ENCODE measurements at regions not wholly inside any gene's neighbourhood (a gene's known extent, or its start where the extent isn't known, plus 50 kb on each side); places are given as distances from the start of the nearest gene placed in this dataset.

GRCh38 chr3:20510396-20510795, 324.4 kb upstream of the SGO1 start:
- peaks cover 8% of the 10 kb centered on the region for H3K36me3 Mint-ChIP-seq (ENCODE audit: low read depth)
- peaks cover 11% of the 10 kb centered on the region for H3K9me3 Mint-ChIP-seq
- H3K27ac Mint-ChIP-seq = no peak overlapping the region

GRCh38 chr3:20503394-20504082, 317.5 kb upstream of the SGO1 start:
- intact Hi-C loops (cut with DNase I, micrococcal nuclease) = no loop called here
- POLR2A ChIA-PET = no interaction called here
- Histone ChIP-seq H3K9me3 (ENCODE audit: control insufficient read depth in 1 of 2, insufficient read depth in 1 of 2, low read length in 2 of 2) (peaks cover 4 to 5% of the 10 kb centered on the region in 2 experiments), H3K27ac (ENCODE audit: low read depth in 1 of 2, low read length in 2 of 2) (no peak overlapping the region), H3K36me3 (ENCODE audit: insufficient read depth, low read length) (no peaks in the 10 kb centered on the region), H3K4me1 (ENCODE audit: insufficient read depth, low read length) (no peaks in the 10 kb centered on the region), H3K27me3 (ENCODE audit: control insufficient read depth in 1 of 2, insufficient read depth in 2 of 2, low read length in 2 of 2) (no peaks in the 10 kb centered on the region), H3K4me3 (ENCODE audit: low read length) (no peak overlapping the region)
- CTCF ChIA-PET = no interaction called here
- DNase-seq (no peak), ATAC-seq (ENCODE audit: poor library complexity) (no peak)
- H3K4me3 Mint-ChIP-seq = no peak overlapping the region
- H3K27ac Mint-ChIP-seq = no peak overlapping the region
- peaks cover 16% of the 10 kb centered on the region for H3K36me3 Mint-ChIP-seq (ENCODE audit: low read depth)
- H3K27me3 Mint-ChIP-seq = no peaks in the 10 kb centered on the region
- no peaks in the 10 kb centered on the region for H3K4me1 Mint-ChIP-seq (ENCODE audit: low read depth)
- TF ChIP-seq, protein P1, sequence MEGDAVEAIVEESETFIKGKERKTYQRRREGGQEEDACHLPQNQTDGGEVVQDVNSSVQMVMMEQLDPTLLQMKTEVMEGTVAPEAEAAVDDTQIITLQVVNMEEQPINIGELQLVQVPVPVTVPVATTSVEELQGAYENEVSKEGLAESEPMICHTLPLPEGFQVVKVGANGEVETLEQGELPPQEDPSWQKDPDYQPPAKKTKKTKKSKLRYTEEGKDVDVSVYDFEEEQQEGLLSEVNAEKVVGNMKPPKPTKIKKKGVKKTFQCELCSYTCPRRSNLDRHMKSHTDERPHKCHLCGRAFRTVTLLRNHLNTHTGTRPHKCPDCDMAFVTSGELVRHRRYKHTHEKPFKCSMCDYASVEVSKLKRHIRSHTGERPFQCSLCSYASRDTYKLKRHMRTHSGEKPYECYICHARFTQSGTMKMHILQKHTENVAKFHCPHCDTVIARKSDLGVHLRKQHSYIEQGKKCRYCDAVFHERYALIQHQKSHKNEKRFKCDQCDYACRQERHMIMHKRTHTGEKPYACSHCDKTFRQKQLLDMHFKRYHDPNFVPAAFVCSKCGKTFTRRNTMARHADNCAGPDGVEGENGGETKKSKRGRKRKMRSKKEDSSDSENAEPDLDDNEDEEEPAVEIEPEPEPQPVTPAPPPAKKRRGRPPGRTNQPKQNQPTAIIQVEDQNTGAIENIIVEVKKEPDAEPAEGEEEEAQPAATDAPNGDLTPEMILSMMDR (IDR thresholded peaks at IDR 0.05) = no peak
- peaks cover 39% of the 10 kb centered on the region for H3K9me3 Mint-ChIP-seq

More at GRCh38 chr3:20510396-20510795, 324.4 kb upstream of the SGO1 start:
- H3K4me1 ChIP-seq (ENCODE audit: insufficient read depth, low read length) = no peaks in the 10 kb centered on the region
- POLR2A ChIA-PET = no interaction called here
- no peaks in the 10 kb centered on the region for H3K36me3 ChIP-seq (ENCODE audit: insufficient read depth, low read length)
- H3K27me3 ChIP-seq (ENCODE audit: control insufficient read depth in 1 of 2, insufficient read depth in 2 of 2, low read length in 2 of 2) = no peaks in the 10 kb centered on the region
- no peak overlapping the region for H3K27ac ChIP-seq (ENCODE audit: low read depth in 1 of 2, low read length in 2 of 2)
- DNase-seq (no peak), ATAC-seq (ENCODE audit: poor library complexity) (no peak)
- H3K9me3 ChIP-seq (ENCODE audit: control insufficient read depth in 1 of 2, insufficient read depth in 1 of 2, low read length in 2 of 2) = no peaks in the 10 kb centered on the region
- H3K4me3 ChIP-seq (ENCODE audit: low read length) = no peak overlapping the region
- TF ChIP-seq, protein P1 (IDR thresholded peaks at IDR 0.05) = no peak
- H3K4me3 Mint-ChIP-seq = no peak overlapping the region
- intact Hi-C loops (cut with DNase I, micrococcal nuclease) = no loop called here
- CTCF ChIA-PET = no interaction called here
- no peaks in the 10 kb centered on the region for H3K27me3 Mint-ChIP-seq
- H3K4me1 Mint-ChIP-seq (ENCODE audit: low read depth) = no peaks in the 10 kb centered on the region

GRCh38 chr3:20490996-20491395, 305.0 kb upstream of the SGO1 start:
- H3K9me3 Mint-ChIP-seq = peaks cover 14% of the 10 kb centered on the region
- no peak overlapping the region for H3K27ac ChIP-seq (ENCODE audit: low read depth in 1 of 2, low read length in 2 of 2)
- peaks cover 4 to 6% of the 10 kb centered on the region in 2 experiments for H3K9me3 ChIP-seq (ENCODE audit: control insufficient read depth in 1 of 2, insufficient read depth in 1 of 2, low read length in 2 of 2)
- DNase-seq (no peak), ATAC-seq (ENCODE audit: poor library complexity) (no peak)
- no peaks in the 10 kb centered on the region for H3K4me1 Mint-ChIP-seq (ENCODE audit: low read depth)
- ChIA-PET CTCF (no interaction called here), POLR2A (no interaction called here)
- H3K27ac Mint-ChIP-seq = no peak overlapping the region
- H3K4me3 Mint-ChIP-seq = no peak overlapping the region
- no peaks in the 10 kb centered on the region for H3K4me1 ChIP-seq (ENCODE audit: insufficient read depth, low read length)
- no peaks in the 10 kb centered on the region for H3K36me3 Mint-ChIP-seq (ENCODE audit: low read depth)
- no peaks in the 10 kb centered on the region for H3K27me3 Mint-ChIP-seq
- TF ChIP-seq, protein P1 (IDR thresholded peaks at IDR 0.05) = no peak
- no peak overlapping the region for H3K4me3 ChIP-seq (ENCODE audit: low read length)
- intact Hi-C loops (cut with DNase I, micrococcal nuclease) = no loop called here
- H3K36me3 ChIP-seq (ENCODE audit: insufficient read depth, low read length) = no peaks in the 10 kb centered on the region
- H3K27me3 ChIP-seq (ENCODE audit: control insufficient read depth in 1 of 2, insufficient read depth in 2 of 2, low read length in 2 of 2) = no peaks in the 10 kb centered on the region
